ENCODE measurements at regions not wholly inside any gene's neighbourhood (a gene's known extent, or its start where the extent isn't known, plus 50 kb on each side); places are given as distances from the start of the nearest gene placed in this dataset.

- TF ChIP-seq ZNF462 (CRISPR knock-in tag; IDR thresholded peaks at IDR 0.05) (no peak), POLR2AphosphoS5 (IDR thresholded peaks at IDR 0.05; ENCODE audit: low read depth) (no peak), EZH2 (IDR thresholded peaks at IDR 0.05; ENCODE audit: low read depth, unreplicated experiment) (no peak), CTCF (conservative IDR thresholded peaks at IDR 0.05; ENCODE audit: low read depth in 2 of 2) (no peak), NANOG (IDR thresholded peaks at IDR 0.05; ENCODE audit: borderline replicate concordance) (no peak), ZNF114 (CRISPR knock-in tag; IDR thresholded peaks at IDR 0.05) (no peak), EZH2phosphoT487 (IDR thresholded peaks at IDR 0.05; ENCODE audit: unreplicated experiment) (no peak), CREB1 (CRISPR knock-in tag; IDR thresholded peaks at IDR 0.05; ENCODE audit: low read depth) (no peak)
Measured at GRCh38 chr5:74372502-74373064, 267.9 kb downstream of the ENC1 start (continued).

- Histone ChIP-seq H2AFZ (no peak overlapping the region), H3F3A (replicated peaks; ENCODE audit: low read depth) (no peaks in the 10 kb centered on the region), H3K27me3 (ENCODE audit: insufficient read depth) (no peaks in the 10 kb centered on the region), H3K4me2 (no peak overlapping the region), H3K4me3 (no peak overlapping the region), H3K27ac (ENCODE audit: low read depth) (no peak overlapping the region), H3K36me3 (ENCODE audit: insufficient read depth) (no peaks in the 10 kb centered on the region), H4K20me1 (replicated peaks; ENCODE audit: insufficient read depth) (no peaks in the 10 kb centered on the region), H3K4me1 (ENCODE audit: insufficient read depth) (no peaks in the 10 kb centered on the region), H3K9me2 (ENCODE audit: insufficient read depth) (0 out of 2 replicates have a peak, but pooled peaks cover 2% of the 10 kb centered on the region), H3K79me2 (replicated peaks; ENCODE audit: insufficient read depth) (no peaks in the 10 kb centered on the region)
- no peak for TF ChIP-seq ZNF114 (CRISPR knock-in tag; IDR thresholded peaks at IDR 0.05)
- TF ChIP-seq STAT1 (IDR thresholded peaks at IDR 0.05; ENCODE audit: unreplicated experiment), result no peak
- TF ChIP-seq POLR2AphosphoS5 (IDR thresholded peaks at IDR 0.05; ENCODE audit: low read depth), result no peak
- no peak for TF ChIP-seq EZH2 (IDR thresholded peaks at IDR 0.05; ENCODE audit: low read depth, unreplicated experiment)
- no peak overlapping the region for H3K27ac Mint-ChIP-seq
- ATAC-seq (no peak), DNase-seq (ENCODE audit: low spot score) (no peak)
- no peaks in the 10 kb centered on the region for H3K27me3 Mint-ChIP-seq (ENCODE audit: insufficient read depth, low read depth, poor library complexity)
- no peaks in the 10 kb centered on the region for H3K36me3 Mint-ChIP-seq (ENCODE audit: low read depth)
- H3K4me3 Mint-ChIP-seq, result no peak overlapping the region
- peaks cover 8% of the 10 kb centered on the region for H3K4me1 Mint-ChIP-seq
- H3K9me3 Mint-ChIP-seq, result no peaks in the 10 kb centered on the region
Measured at GRCh38 chr5:74372051-74372450, 268.5 kb downstream of the ENC1 start.

All from GM23338 (cell line).